HepG2 (cell line): ENCODE measurements at regions not wholly inside any gene's neighbourhood (a gene's known extent, or its start where the extent isn't known, plus 50 kb on each side); places are given as distances from the start of the nearest gene placed in this dataset.
A peak's percentile ranks its signal among the peaks of the same experiment; 100 is the strongest.

Experiments
- ATAC-seq: fragments of 200-7000 bp; cut with Tn5 transposase; 3 replicates; pipeline ENCODE4 v1.9.1; 2020; ENCODE audit warnings: mild to moderate bottlenecking, moderate library complexity
- BruUV-seq: library from RNA; stranded (reverse); fragments of 400-500 nt; replicated peaks from 2 replicates; lab custom pipeline; 2021; lab: Mats Ljungman, UMichigan
- CTCF ChIA-PET: fragments of 300-600 bp; formaldehyde crosslinking; extraction: SDS; loops from one replicate; lab custom pipeline; 2021; ENCODE audit warnings: low total read pairs, inconsistent platforms, low intra/inter-chr PET ratio; lab: Yijun Ruan, JAX
- POLR2A ChIA-PET: fragments of 350-600 bp; sonication (Branson Sonifier 250); formaldehyde crosslinking; loops from one replicate; lab custom pipeline; 2020; ENCODE audit warnings: antibody characterized with exemption, inconsistent platforms; lab: Yijun Ruan, JAX
- DNase-seq: peaks from one replicate; pipeline ENCODE4 v3.0.0-alpha.2; 2015; ENCODE audit warnings: low spot score
- FAIRE-seq: peaks from 3 replicates; lab custom pipeline; 2011; peaks lifted over from hg19 to GRCh38; lab: Jason Lieb, UNC
- H2AFZ ChIP-seq: one replicate; pipeline ENCODE4 v1.6.1; 2011; ENCODE audit warnings: low read length, inconsistent platforms
- H3K27ac ChIP-seq: fragments of 300-600 bp; 3 replicates; pipeline ENCODE4 v1.8.0; 2011; ENCODE audit warnings: mixed run types, mild to moderate bottlenecking, mixed read lengths, low read length, inconsistent platforms; ENCODE audit not compliant: insufficient read depth; ENCODE audit errors: extremely low read length
- H3K27me3 ChIP-seq, 2 experiments: fragments of 200-600 bp in 1 of 2; 2 replicates in 1 of 2; 3 replicates in 1 of 2; pipeline versions ENCODE4 v1.6.0 to v1.8.0; 2011; ENCODE audit warnings: low read length in 2 of 2, mild to moderate bottlenecking in 2 of 2, moderate library complexity in 2 of 2, inconsistent platforms in 1 of 2; ENCODE audit not compliant: insufficient read depth in 2 of 2, control insufficient read depth in 1 of 2
- H3K36me3 ChIP-seq, 2 experiments: fragments of 200-600 bp in 1 of 2; replicated peaks in 1 of 2; 2 replicates in 1 of 2; 3 replicates in 1 of 2; pipeline versions ENCODE4 v1.5.1 to v1.8.0; 2011; ENCODE audit warnings: low read length in 2 of 2, inconsistent platforms in 1 of 2; ENCODE audit not compliant: insufficient read depth in 2 of 2, control insufficient read depth in 1 of 2
- H3K4me1 ChIP-seq: 2 replicates; pipeline ENCODE4 v1.5.1; 2012; ENCODE audit warnings: low read length, inconsistent platforms; ENCODE audit not compliant: insufficient read depth
- H3K4me2 ChIP-seq: 2 replicates; pipeline ENCODE4 v1.6.0; 2011; ENCODE audit warnings: low read depth, low read length, inconsistent platforms
- H3K4me3 ChIP-seq, 3 experiments: fragments of 200-600 bp in 1 of 3; sonication (generic), shearing (Covaris generic) in 1 of 3; replicated peaks in 1 of 3; 2 replicates each; pipeline ENCODE4 v1.5.1; 2011 to 2016; ENCODE audit warnings: low read length in 3 of 3, inconsistent platforms in 2 of 3, low read depth in 2 of 3, mild to moderate bottlenecking in 2 of 3, control low read depth in 1 of 3, mixed read lengths in 1 of 3; ENCODE audit not compliant: insufficient read depth in 1 of 3
- H3K79me2 ChIP-seq: one replicate; pipeline ENCODE4 v1.6.1; 2011; ENCODE audit warnings: low read length, inconsistent platforms; ENCODE audit not compliant: insufficient read depth
- H3K9ac ChIP-seq: 2 replicates; pipeline ENCODE4 v1.6.0; 2011; ENCODE audit warnings: mild to moderate bottlenecking, low read depth, low read length, inconsistent platforms; ENCODE audit not compliant: insufficient read depth
- H3K9me3 ChIP-seq: 2 replicates; pipeline ENCODE4 v1.5.1; 2012; ENCODE audit warnings: mild to moderate bottlenecking, low read length
- H4K20me1 ChIP-seq: 2 replicates; pipeline ENCODE4 v1.6.0; 2011; ENCODE audit warnings: inconsistent platforms, mild to moderate bottlenecking, low read length, moderate library complexity; ENCODE audit not compliant: insufficient read depth
- CEBPB ChIP-seq: IDR thresholded peaks from 2 replicates; pipeline ENCODE4 v1.6.1; 2011; ENCODE audit warnings: low read depth, low read length, improper control_type of control experiment, borderline replicate concordance
- HNF4A ChIP-seq: sonication (generic); formaldehyde crosslinking; IDR thresholded peaks from 2 replicates; pipeline ENCODE4 v1.4.0; 2020; ENCODE audit warnings: missing genetic modification reagents
- KLF6 ChIP-seq: IDR thresholded peaks from 2 replicates; pipeline ENCODE4 v1.8.0; 2016; ENCODE audit warnings: missing biosample characterization, missing genetic modification reagents
- PPARG ChIP-seq: conservative IDR thresholded peaks from 2 replicates; pipeline ENCODE4 v1.6.1; 2016; ENCODE audit warnings: missing biosample characterization, missing genetic modification reagents
- RFX3 ChIP-seq: IDR thresholded peaks from 2 replicates; pipeline ENCODE4 v1.6.1; 2016; ENCODE audit warnings: missing biosample characterization, missing genetic modification reagents
- SMC3 ChIP-seq: IDR thresholded peaks from 2 replicates; pipeline ENCODE4 v1.6.1; 2011; ENCODE audit warnings: low read length, improper control_type of control experiment
- STAG1 ChIP-seq: sonication (generic); formaldehyde crosslinking; IDR thresholded peaks from 2 replicates; pipeline ENCODE4 v1.4.0; 2020; ENCODE audit warnings: missing genetic modification reagents
- ZBTB8A ChIP-seq: sonication (generic); formaldehyde crosslinking; IDR thresholded peaks from 2 replicates; pipeline ENCODE4 v1.4.0; 2020; ENCODE audit warnings: mild to moderate bottlenecking, low read depth, missing genetic modification reagents, borderline replicate concordance
- ZNF337 ChIP-seq: sonication (generic); formaldehyde crosslinking; IDR thresholded peaks from 2 replicates; pipeline ENCODE4 v1.5.1; 2020; ENCODE audit warnings: missing genetic modification reagents, low read depth, mild to moderate bottlenecking, borderline replicate concordance
- WGBS: methylation state at CpG from one replicate; pipeline ENCODE4 v1.1.6; 2017; ENCODE audit warnings: low lambda C conversion rate; 5-methylcytosine and 5-hydroxymethylcytosine counted together
- in situ Hi-C: cut with HindIII; loops from 2 replicates; pipeline ENCODE4 v1.10.0; 2017; ENCODE audit warnings: low pct_unique_long_range_greater_than_20kb; ENCODE audit not compliant: extremely low pct_ligation_motif_present
- intact Hi-C: fragments of 100-400 bp; cut with micrococcal nuclease; formaldehyde crosslinking; loops from one replicate; pipeline ENCODE4 v1.10.0; 2022; ENCODE audit not compliant: unreplicated experiment
- TF ChIP-seq, protein P1 (sequence below): sonication (generic); formaldehyde crosslinking; IDR thresholded peaks from 2 replicates; pipeline ENCODE4 v1.8.1; 2022; ENCODE audit warnings: mild to moderate bottlenecking, missing genetic modification reagents
- TF ChIP-seq, protein P2 (sequence below): sonication (generic); formaldehyde crosslinking; IDR thresholded peaks from 2 replicates; pipeline ENCODE4 v1.5.0; 2020; ENCODE audit warnings: mild to moderate bottlenecking, missing genetic modification reagents, moderate library complexity
- TF ChIP-seq, protein P3 (sequence below): sonication (generic); formaldehyde crosslinking; IDR thresholded peaks from 2 replicates; pipeline ENCODE4 v1.8.1; 2023; ENCODE audit warnings: mild to moderate bottlenecking, missing genetic modification reagents

DNA sequence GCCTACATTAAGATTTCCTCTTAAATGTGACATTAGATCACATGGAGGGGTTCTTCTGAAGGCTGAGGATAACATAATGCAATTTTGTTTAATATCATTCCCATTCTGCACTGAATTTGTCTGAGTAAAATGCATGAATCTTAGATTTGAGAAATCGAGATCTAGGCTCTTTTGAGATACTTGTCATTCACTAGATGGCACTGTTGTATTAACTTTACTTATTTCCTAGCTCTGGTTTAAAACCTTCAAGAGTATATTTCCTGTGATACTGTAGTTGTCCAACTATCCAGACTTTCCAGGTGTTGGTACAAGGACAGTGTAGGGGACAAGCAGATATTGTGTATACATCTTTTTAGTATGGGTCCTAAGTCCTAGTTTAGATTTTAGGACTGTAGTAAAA is 91.7 kb upstream of the SEL1L start:
- Histone ChIP-seq H3K79me2 (no peaks in the 10 kb centered on the region), H4K20me1 (no peaks in the 10 kb centered on the region), H3K27me3 (no peaks in the 10 kb centered on the region), H3K4me2 (no peak overlapping the region), H3K9me3 (no peaks in the 10 kb centered on the region), H3K9ac (no peak overlapping the region), H3K36me3 (no peaks in the 10 kb centered on the region), H3K4me3 (no peak overlapping the region), H3K27ac (no peak overlapping the region), H3K4me1 (no peaks in the 10 kb centered on the region), H2AFZ (no peak overlapping the region)
- intact Hi-C loops (loop anchor here (5.0 kb wide), 2 partner anchors 367 to 1447 kb away; no protein-coding TSS in a partner anchor), in situ Hi-C loops (no loop called here)
- FAIRE-seq (peak; percentile 75), ATAC-seq (peak; percentile 70), DNase-seq (peak; percentile 28)
- WGBS: 0% methylated on average over 1 of the region's 1 CpG
- BruUV-seq: no TSS peak
- CTCF ChIA-PET: no interaction called here
- POLR2A ChIA-PET: no interaction called here
- TF ChIP-seq, protein P1, sequence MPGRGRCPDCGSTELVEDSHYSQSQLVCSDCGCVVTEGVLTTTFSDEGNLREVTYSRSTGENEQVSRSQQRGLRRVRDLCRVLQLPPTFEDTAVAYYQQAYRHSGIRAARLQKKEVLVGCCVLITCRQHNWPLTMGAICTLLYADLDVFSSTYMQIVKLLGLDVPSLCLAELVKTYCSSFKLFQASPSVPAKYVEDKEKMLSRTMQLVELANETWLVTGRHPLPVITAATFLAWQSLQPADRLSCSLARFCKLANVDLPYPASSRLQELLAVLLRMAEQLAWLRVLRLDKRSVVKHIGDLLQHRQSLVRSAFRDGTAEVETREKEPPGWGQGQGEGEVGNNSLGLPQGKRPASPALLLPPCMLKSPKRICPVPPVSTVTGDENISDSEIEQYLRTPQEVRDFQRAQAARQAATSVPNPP (CRISPR knock-in tag): no peak
- TF ChIP-seq, protein P2, sequence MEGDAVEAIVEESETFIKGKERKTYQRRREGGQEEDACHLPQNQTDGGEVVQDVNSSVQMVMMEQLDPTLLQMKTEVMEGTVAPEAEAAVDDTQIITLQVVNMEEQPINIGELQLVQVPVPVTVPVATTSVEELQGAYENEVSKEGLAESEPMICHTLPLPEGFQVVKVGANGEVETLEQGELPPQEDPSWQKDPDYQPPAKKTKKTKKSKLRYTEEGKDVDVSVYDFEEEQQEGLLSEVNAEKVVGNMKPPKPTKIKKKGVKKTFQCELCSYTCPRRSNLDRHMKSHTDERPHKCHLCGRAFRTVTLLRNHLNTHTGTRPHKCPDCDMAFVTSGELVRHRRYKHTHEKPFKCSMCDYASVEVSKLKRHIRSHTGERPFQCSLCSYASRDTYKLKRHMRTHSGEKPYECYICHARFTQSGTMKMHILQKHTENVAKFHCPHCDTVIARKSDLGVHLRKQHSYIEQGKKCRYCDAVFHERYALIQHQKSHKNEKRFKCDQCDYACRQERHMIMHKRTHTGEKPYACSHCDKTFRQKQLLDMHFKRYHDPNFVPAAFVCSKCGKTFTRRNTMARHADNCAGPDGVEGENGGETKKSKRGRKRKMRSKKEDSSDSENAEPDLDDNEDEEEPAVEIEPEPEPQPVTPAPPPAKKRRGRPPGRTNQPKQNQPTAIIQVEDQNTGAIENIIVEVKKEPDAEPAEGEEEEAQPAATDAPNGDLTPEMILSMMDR (CRISPR knock-in tag): peak; percentile 61
- TF ChIP-seq STAG1 (CRISPR knock-in tag) (peak; percentile 66), ZBTB8A (CRISPR knock-in tag) (no peak), SMC3 (peak; percentile 16; the same call in 1 of the 2 replicates)

DNA sequence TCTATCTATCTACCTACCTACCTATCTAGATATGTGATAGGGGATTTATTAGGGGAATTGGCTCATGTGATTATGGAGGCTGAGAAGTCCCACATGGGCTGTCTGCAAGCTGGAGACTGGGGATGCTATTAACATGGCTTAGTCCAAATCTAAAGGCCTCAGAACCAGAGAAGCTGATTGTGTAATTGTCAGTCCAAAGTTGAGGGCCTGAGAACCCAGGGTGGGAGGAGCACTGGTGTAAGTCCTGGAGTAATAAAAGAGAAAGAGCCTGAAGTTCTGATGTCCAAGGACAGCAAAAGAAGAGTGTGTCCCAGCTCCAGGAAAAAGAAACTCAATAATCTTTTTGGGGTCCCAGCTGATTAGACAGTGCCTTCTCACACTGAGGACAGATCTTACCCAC is 98.5 kb upstream of the SEL1L start:
- H3K4me2 ChIP-seq: no peak overlapping the region
- no peaks in the 10 kb centered on the region for H3K4me1 ChIP-seq
- H3K9ac ChIP-seq: no peak overlapping the region
- H3K27ac ChIP-seq: no peak overlapping the region
- peak; percentile 52; the same call in 2 of the 3 replicates for ATAC-seq
- H2AFZ ChIP-seq: no peak overlapping the region
- CTCF ChIA-PET: no interaction called here
- intact Hi-C loops (no loop called here), in situ Hi-C loops (no loop called here)
- H4K20me1 ChIP-seq: no peaks in the 10 kb centered on the region
- TF ChIP-seq ZNF337 (CRISPR knock-in tag) (no peak), PPARG (CRISPR knock-in tag) (no peak), KLF6 (no peak), HNF4A (CRISPR knock-in tag) (peak; percentile 51), RFX3 (CRISPR knock-in tag) (no peak), CEBPB (peak; percentile 18; the same call in 1 of the 2 replicates)
- TF ChIP-seq, protein P3, sequence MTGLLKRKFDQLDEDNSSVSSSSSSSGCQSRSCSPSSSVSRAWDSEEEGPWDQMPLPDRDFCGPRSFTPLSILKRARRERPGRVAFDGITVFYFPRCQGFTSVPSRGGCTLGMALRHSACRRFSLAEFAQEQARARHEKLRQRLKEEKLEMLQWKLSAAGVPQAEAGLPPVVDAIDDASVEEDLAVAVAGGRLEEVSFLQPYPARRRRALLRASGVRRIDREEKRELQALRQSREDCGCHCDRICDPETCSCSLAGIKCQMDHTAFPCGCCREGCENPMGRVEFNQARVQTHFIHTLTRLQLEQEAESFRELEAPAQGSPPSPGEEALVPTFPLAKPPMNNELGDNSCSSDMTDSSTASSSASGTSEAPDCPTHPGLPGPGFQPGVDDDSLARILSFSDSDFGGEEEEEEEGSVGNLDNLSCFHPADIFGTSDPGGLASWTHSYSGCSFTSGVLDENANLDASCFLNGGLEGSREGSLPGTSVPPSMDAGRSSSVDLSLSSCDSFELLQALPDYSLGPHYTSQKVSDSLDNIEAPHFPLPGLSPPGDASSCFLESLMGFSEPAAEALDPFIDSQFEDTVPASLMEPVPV (CRISPR knock-in tag): no peak
- peak; percentile 9 for DNase-seq
- no peaks in the 10 kb centered on the region for H3K27me3 ChIP-seq
- no peaks in the 10 kb centered on the region for H3K79me2 ChIP-seq
- POLR2A ChIA-PET: no interaction called here
- no TSS peak for BruUV-seq
- no peaks in the 10 kb centered on the region for H3K36me3 ChIP-seq
- H3K4me3 ChIP-seq: no peak overlapping the region
- H3K9me3 ChIP-seq: no peaks in the 10 kb centered on the region
- FAIRE-seq: no peak
